MCF 10A (cell line): ENCODE measurements at regions not wholly inside any gene's neighbourhood (a gene's known extent, or its start where the extent isn't known, plus 50 kb on each side); places are given as distances from the start of the nearest gene placed in this dataset.

Experiments used
- BruUV-seq: library from RNA; stranded (reverse); fragments of 400-500 nt; replicated peaks from 2 replicates; lab custom pipeline; 2021; lab: Mats Ljungman, UMichigan
- CTCF ChIA-PET: fragments of 300-600 bp; sonication (Branson Sonifier 250); formaldehyde crosslinking; extraction: SDS; loops from one replicate; lab custom pipeline; 2021; ENCODE audit warnings: antibody characterized with exemption, inconsistent platforms; lab: Yijun Ruan, JAX
- POLR2A ChIA-PET: fragments of 300-600, 350-650 bp; sonication (Branson Sonifier 250); formaldehyde crosslinking; extraction: SDS; loops from one replicate; lab custom pipeline; 2020; ENCODE audit warnings: antibody characterized with exemption, inconsistent platforms; lab: Yijun Ruan, JAX
- DNase-seq: peaks from one replicate; pipeline ENCODE4 v3.0.0-alpha.2; 2018; ENCODE audit not compliant: unreplicated experiment
- H3K27ac Mint-ChIP-seq: one replicate; pipeline ENCODE4 v1.8.0; 2022; ENCODE audit warnings: mild to moderate bottlenecking, low read depth, mixed read lengths; ENCODE audit not compliant: unreplicated experiment
- H3K27me3 Mint-ChIP-seq: one replicate; pipeline ENCODE4 v1.8.0; 2022; ENCODE audit warnings: mixed read lengths; ENCODE audit not compliant: insufficient read depth, unreplicated experiment
- H3K36me3 Mint-ChIP-seq: one replicate; pipeline ENCODE4 v1.8.0; 2022; ENCODE audit warnings: mild to moderate bottlenecking, moderate library complexity, mixed read lengths; ENCODE audit not compliant: insufficient read depth, unreplicated experiment
- H3K4me1 Mint-ChIP-seq: one replicate; pipeline ENCODE4 v1.8.0; 2022; ENCODE audit warnings: mixed read lengths; ENCODE audit not compliant: insufficient read depth, unreplicated experiment
- H3K4me3 Mint-ChIP-seq: one replicate; pipeline ENCODE4 v1.8.0; 2022; ENCODE audit warnings: mild to moderate bottlenecking, moderate library complexity, mixed read lengths; ENCODE audit not compliant: unreplicated experiment
- H3K9me3 Mint-ChIP-seq: one replicate; pipeline ENCODE4 v1.8.0; 2022; ENCODE audit warnings: mixed read lengths; ENCODE audit not compliant: unreplicated experiment
- CTCF ChIP-seq: fragments of 200-600 bp; IDR thresholded peaks from one replicate; pipeline ENCODE4 v1.8.0; 2022; ENCODE audit warnings: antibody characterized with exemption, mild to moderate bottlenecking; ENCODE audit not compliant: unreplicated experiment
- intact Hi-C: fragments of 100-400 bp; cut with micrococcal nuclease; formaldehyde crosslinking; loops from 2 replicates; pipeline ENCODE4 v1.14.1; 2022

- DNase-seq = no peak
- intact Hi-C loops = no loop called here
- Mint-ChIP-seq H3K36me3 (no peaks in the 10 kb centered on the region), H3K9me3 (peaks cover 2% of the 10 kb centered on the region), H3K27me3 (no peaks in the 10 kb centered on the region), H3K27ac (no peak overlapping the region), H3K4me1 (no peaks in the 10 kb centered on the region), H3K4me3 (no peak overlapping the region)
- ChIA-PET CTCF (interaction anchor here (1.2 kb wide), 2 partner anchors 9 to 139 kb away, joined by 3 to 4 read pairs; no protein-coding TSS in a partner anchor), POLR2A (no interaction called here)
- no TSS peak for BruUV-seq
- TF ChIP-seq CTCF = no peak
These were observed 123.8 kb upstream of the TEX13D start for GRCh38 chrX:124208660-124209059.

- H3K4me1 Mint-ChIP-seq = no peaks in the 10 kb centered on the region
- H3K36me3 Mint-ChIP-seq = no peaks in the 10 kb centered on the region
- H3K27ac Mint-ChIP-seq = no peak overlapping the region
- no peak for DNase-seq
- no TSS peak for BruUV-seq
- H3K9me3 Mint-ChIP-seq = peaks cover 7% of the 10 kb centered on the region
- ChIA-PET CTCF (interaction anchor here (1.2 to 1.8 kb wide), 5 partner anchors 8 to 921 kb away, joined by 3 to 6 read pairs (median 3); no protein-coding TSS in a partner anchor), POLR2A (no interaction called here)
- H3K27me3 Mint-ChIP-seq = no peaks in the 10 kb centered on the region
- no peak for TF ChIP-seq CTCF
- intact Hi-C loops = loop anchor here (2.0 to 5.0 kb wide), 2 partner anchors 177 to 921 kb away; no protein-coding TSS in a partner anchor
- no peak overlapping the region for H3K4me3 Mint-ChIP-seq
These were observed 122.5 kb upstream of the TEX13D start for GRCh38 chrX:124209792-124210576.

- ChIA-PET POLR2A (interaction anchor here (0.6 kb wide), 1 partner anchor 295 kb away, joined by 3 read pairs; no protein-coding TSS in a partner anchor), CTCF (interaction anchor here (0.6 to 1.8 kb wide), 16 partner anchors 9 to 920 kb away, joined by 3 to 8 read pairs (median 3); partner anchors contain the start of gene SH2D1A)
- Mint-ChIP-seq H3K4me1 (no peaks in the 10 kb centered on the region), H3K27me3 (no peaks in the 10 kb centered on the region), H3K27ac (no peak overlapping the region), H3K4me3 (no peak overlapping the region), H3K9me3 (peaks cover 7% of the 10 kb centered on the region), H3K36me3 (no peaks in the 10 kb centered on the region)
- intact Hi-C loops = loop anchor here (2.0 to 5.0 kb wide), 2 partner anchors 176 to 919 kb away; no protein-coding TSS in a partner anchor
- DNase-seq = peak; percentile 51
- BruUV-seq = no TSS peak
- TF ChIP-seq CTCF = peak; percentile 45
These were observed 121.0 kb upstream of the TEX13D start for GRCh38 chrX:124211312-124211942.

GRCh38 chrX:124212622-124213021, 119.8 kb upstream of the TEX13D start:
- H3K27me3 Mint-ChIP-seq = no peaks in the 10 kb centered on the region
- no peak overlapping the region for H3K27ac Mint-ChIP-seq
- H3K36me3 Mint-ChIP-seq = no peaks in the 10 kb centered on the region
- POLR2A ChIA-PET = no interaction called here
- BruUV-seq = no TSS peak
- no peak for TF ChIP-seq CTCF
- CTCF ChIA-PET = interaction anchor here (0.8 kb wide), 1 partner anchor 57 kb away, joined by 3 read pairs; no protein-coding TSS in a partner anchor
- H3K9me3 Mint-ChIP-seq = peaks cover 7% of the 10 kb centered on the region
- intact Hi-C loops = loop anchor here (5.0 kb wide), 1 partner anchor 175 kb away; no protein-coding TSS in a partner anchor
- no peak overlapping the region for H3K4me3 Mint-ChIP-seq
- no peak for DNase-seq
- H3K4me1 Mint-ChIP-seq = peaks cover 2% of the 10 kb centered on the region
